CD4-positive, alpha-beta memory T cell (primary cell): ENCODE measurements at regions not wholly inside any gene's neighbourhood (a gene's known extent, or its start where the extent isn't known, plus 50 kb on each side); places are given as distances from the start of the nearest gene placed in this dataset.

ENCODE experiments used
- CTCF ChIA-PET: fragments of 350-600 bp; sonication (Branson Sonifier 250); formaldehyde crosslinking; loops from one replicate; lab custom pipeline; 2021; ENCODE audit warnings: inconsistent platforms; ENCODE audit not compliant: partially characterized antibody; lab: Charles Lee
- POLR2A ChIA-PET: fragments of 350-600 bp; sonication (Branson Sonifier 250); formaldehyde crosslinking; loops from one replicate; lab custom pipeline; 2021; ENCODE audit not compliant: partially characterized antibody; lab: Charles Lee
- DNase-seq, 5 donors: peaks; one replicate each; pipeline versions ENCODE4 v3.0.0 to v3.0.0-alpha.2; 2020 to 2022; ENCODE audit warnings: mixed read lengths in 1 of 5
- H3K27ac ChIP-seq: one replicate; pipeline ENCODE4 v1.7.0; 2013; ENCODE audit warnings: low read depth, low read length
- H3K27me3 ChIP-seq: 2 replicates; pipeline ENCODE4 v1.7.0; 2013; ENCODE audit warnings: mild to moderate bottlenecking, low read length, moderate library complexity; ENCODE audit not compliant: insufficient read depth
- H3K36me3 ChIP-seq: 2 replicates; pipeline ENCODE4 v1.7.0; 2013; ENCODE audit warnings: mild to moderate bottlenecking, low read length, moderate library complexity; ENCODE audit not compliant: insufficient read depth
- H3K4me1 ChIP-seq: 2 replicates; pipeline ENCODE4 v1.7.0; 2013; ENCODE audit warnings: mild to moderate bottlenecking, low read length, moderate library complexity; ENCODE audit not compliant: insufficient read depth
- H3K4me3 ChIP-seq, 2 donors: one replicate each; pipeline ENCODE4 v1.7.0; 2013; ENCODE audit warnings: low read length in 2 of 2, mild to moderate bottlenecking in 1 of 2
- H3K9me3 ChIP-seq, 2 donors: one replicate each; pipeline ENCODE4 v1.7.0; 2013; ENCODE audit warnings: low read length in 2 of 2, control low read depth in 1 of 2; ENCODE audit not compliant: control insufficient read depth in 1 of 2
- H3K27ac Mint-ChIP-seq, 7 donors: one replicate each; pipeline ENCODE4 v1.8.0; 2020 to 2021; ENCODE audit warnings: mixed read lengths in 7 of 7, mild to moderate bottlenecking in 6 of 7, inconsistent platforms in 3 of 7, moderate library complexity in 3 of 7
- H3K27me3 Mint-ChIP-seq, 2 donors: one replicate each; pipeline ENCODE4 v1.8.0; 2020 to 2021; ENCODE audit warnings: mixed read lengths in 2 of 2
- H3K36me3 Mint-ChIP-seq, 2 donors: one replicate each; pipeline ENCODE4 v1.8.0; 2020 to 2021; ENCODE audit warnings: mixed read lengths in 2 of 2, inconsistent platforms in 1 of 2, mild to moderate bottlenecking in 1 of 2
- H3K4me1 Mint-ChIP-seq, 4 donors: one replicate each; pipeline ENCODE4 v1.8.0; 2020 to 2021; ENCODE audit warnings: mixed read lengths in 4 of 4, mild to moderate bottlenecking in 1 of 4
- H3K4me3 Mint-ChIP-seq, 8 donors: one replicate each; pipeline ENCODE4 v1.8.0; 2020 to 2021; ENCODE audit warnings: mixed read lengths in 8 of 8, mild to moderate bottlenecking in 7 of 8, moderate library complexity in 6 of 8, inconsistent platforms in 3 of 8
- H3K9me3 Mint-ChIP-seq, 8 donors: one replicate each; pipeline ENCODE4 v1.8.0; 2020 to 2021; ENCODE audit warnings: mixed read lengths in 8 of 8, mild to moderate bottlenecking in 5 of 8, inconsistent platforms in 3 of 8, moderate library complexity in 1 of 8
- intact Hi-C: fragments of 100-400 bp; cut with micrococcal nuclease; formaldehyde crosslinking; loops from one replicate; pipeline ENCODE4 v1.15.1; 2023

GRCh38 chr3:102089239-102089638 lies 239.9 kb downstream of the NFKBIZ start:
- Histone ChIP-seq H3K4me3 (no peak overlapping the region), H3K27me3 (no peaks in the 10 kb centered on the region), H3K9me3 (no peaks in the 10 kb centered on the region), H3K4me1 (peaks cover 12% of the 10 kb centered on the region), H3K27ac (no peak overlapping the region), H3K36me3 (no peaks in the 10 kb centered on the region)
- H3K4me3 Mint-ChIP-seq = no peak overlapping the region
- no peak overlapping the region for H3K27ac Mint-ChIP-seq
- no peak for DNase-seq
- no peaks in the 10 kb centered on the region for H3K36me3 Mint-ChIP-seq
- no peaks in the 10 kb centered on the region for H3K9me3 Mint-ChIP-seq
- ChIA-PET POLR2A (no interaction called here), CTCF (no interaction called here)
- peaks cover 8 to 13% (median 10%) of the 10 kb centered on the region in 4 donors for H3K4me1 Mint-ChIP-seq
- no peaks in the 10 kb centered on the region for H3K27me3 Mint-ChIP-seq
- intact Hi-C loops = no loop called here

GRCh38 chr3:102089904-102090720 lies 240.8 kb downstream of the NFKBIZ start:
- ChIA-PET CTCF (no interaction called here), POLR2A (no interaction called here)
- H3K4me3 Mint-ChIP-seq = no peak overlapping the region
- no peaks in the 10 kb centered on the region for H3K27me3 Mint-ChIP-seq
- no peak overlapping the region for H3K4me3 ChIP-seq
- no peak overlapping the region for H3K27ac ChIP-seq
- H3K9me3 Mint-ChIP-seq = no peaks in the 10 kb centered on the region
- H3K27ac Mint-ChIP-seq = no peak overlapping the region
- DNase-seq = no peak
- peaks cover 12% of the 10 kb centered on the region for H3K4me1 ChIP-seq
- H3K36me3 Mint-ChIP-seq = no peaks in the 10 kb centered on the region
- no peaks in the 10 kb centered on the region for H3K27me3 ChIP-seq
- no peaks in the 10 kb centered on the region for H3K36me3 ChIP-seq
- H3K9me3 ChIP-seq = no peaks in the 10 kb centered on the region
- peaks cover 8 to 13% (median 10%) of the 10 kb centered on the region in 4 donors for H3K4me1 Mint-ChIP-seq
- intact Hi-C loops = no loop called here

- ChIA-PET CTCF (no interaction called here), POLR2A (no interaction called here)
- peaks cover 8 to 13% (median 10%) of the 10 kb centered on the region in 4 donors for H3K4me1 Mint-ChIP-seq
These were observed 241.4 kb downstream of the NFKBIZ start for GRCh38 chr3:102090721-102091045.

GRCh38 chr3:102091358-102091757 lies 242.0 kb downstream of the NFKBIZ start:
- Histone ChIP-seq H3K27me3 (no peaks in the 10 kb centered on the region), H3K9me3 (no peaks in the 10 kb centered on the region), H3K27ac (no peak overlapping the region), H3K4me3 (no peak overlapping the region), H3K36me3 (no peaks in the 10 kb centered on the region), H3K4me1 (peaks cover 12% of the 10 kb centered on the region)
- H3K27ac Mint-ChIP-seq = no peak overlapping the region
- no peak overlapping the region for H3K4me3 Mint-ChIP-seq
- DNase-seq = no peak
- H3K36me3 Mint-ChIP-seq = no peaks in the 10 kb centered on the region
- POLR2A ChIA-PET = no interaction called here
- H3K27me3 Mint-ChIP-seq = no peaks in the 10 kb centered on the region
- intact Hi-C loops = no loop called here
- CTCF ChIA-PET = no interaction called here
- peaks cover 8 to 13% (median 10%) of the 10 kb centered on the region in 4 donors for H3K4me1 Mint-ChIP-seq
- no peaks in the 10 kb centered on the region for H3K9me3 Mint-ChIP-seq

More at GRCh38 chr3:102090721-102091045, 241.4 kb downstream of the NFKBIZ start:
- intact Hi-C loops = no loop called here
- Histone ChIP-seq H3K27me3 (no peaks in the 10 kb centered on the region), H3K36me3 (no peaks in the 10 kb centered on the region), H3K27ac (no peak overlapping the region), H3K4me3 (no peak overlapping the region), H3K9me3 (no peaks in the 10 kb centered on the region), H3K4me1 (peaks cover 12% of the 10 kb centered on the region)
- no peak for DNase-seq
- H3K27ac Mint-ChIP-seq = no peak overlapping the region
- no peaks in the 10 kb centered on the region for H3K27me3 Mint-ChIP-seq
- no peaks in the 10 kb centered on the region for H3K36me3 Mint-ChIP-seq
- H3K4me3 Mint-ChIP-seq = no peak overlapping the region
- no peaks in the 10 kb centered on the region for H3K9me3 Mint-ChIP-seq

- Mint-ChIP-seq H3K4me3 (no peak overlapping the region), H3K4me1 (peaks cover 8 to 13% (median 10%) of the 10 kb centered on the region in 4 donors)
These were observed 243.5 kb downstream of the NFKBIZ start for GRCh38 chr3:102092617-102093466.

GRCh38 chr3:102094506-102094905 lies 245.2 kb downstream of the NFKBIZ start:
- peaks cover 8 to 13% (median 10%) of the 10 kb centered on the region in 4 donors for H3K4me1 Mint-ChIP-seq
- ChIA-PET CTCF (interaction anchor here (0.6 to 1.1 kb wide), 2 partner anchors 9 to 34 kb away, joined by 3 to 4 read pairs; no protein-coding TSS in a partner anchor), POLR2A (no interaction called here)
- no peaks in the 10 kb centered on the region for H3K9me3 ChIP-seq
- no peaks in the 10 kb centered on the region for H3K36me3 ChIP-seq
- intact Hi-C loops = no loop called here
- no peak overlapping the region for H3K27ac ChIP-seq
- no peak overlapping the region for H3K4me3 ChIP-seq
- no peak for DNase-seq
- H3K9me3 Mint-ChIP-seq = no peaks in the 10 kb centered on the region
- no peaks in the 10 kb centered on the region for H3K27me3 ChIP-seq
- H3K27me3 Mint-ChIP-seq = no peaks in the 10 kb centered on the region
- no peaks in the 10 kb centered on the region for H3K36me3 Mint-ChIP-seq
- no peak overlapping the region for H3K4me3 Mint-ChIP-seq
- peaks cover 12% of the 10 kb centered on the region for H3K4me1 ChIP-seq
- no peak overlapping the region for H3K27ac Mint-ChIP-seq

More at GRCh38 chr3:102092617-102093466, 243.5 kb downstream of the NFKBIZ start:
- peaks cover 12% of the 10 kb centered on the region for H3K4me1 ChIP-seq
- Mint-ChIP-seq H3K9me3 (no peaks in the 10 kb centered on the region), H3K27me3 (no peaks in the 10 kb centered on the region), H3K27ac (no peak overlapping the region), H3K36me3 (no peaks in the 10 kb centered on the region)
- no peak for DNase-seq
- H3K27ac ChIP-seq = no peak overlapping the region
- H3K4me3 ChIP-seq = no peak overlapping the region
- no peaks in the 10 kb centered on the region for H3K36me3 ChIP-seq
- POLR2A ChIA-PET = no interaction called here
- no peaks in the 10 kb centered on the region for H3K9me3 ChIP-seq
- CTCF ChIA-PET = interaction anchor here (0.7 kb wide), 1 partner anchor 10 kb away, joined by 3 read pairs; no protein-coding TSS in a partner anchor
- intact Hi-C loops = no loop called here
- no peaks in the 10 kb centered on the region for H3K27me3 ChIP-seq

- Histone ChIP-seq H3K27ac (no peak overlapping the region), H3K36me3 (no peaks in the 10 kb centered on the region), H3K4me3 (no peak overlapping the region), H3K9me3 (no peaks in the 10 kb centered on the region), H3K27me3 (no peaks in the 10 kb centered on the region), H3K4me1 (peaks cover 12% of the 10 kb centered on the region)
- Mint-ChIP-seq H3K36me3 (no peaks in the 10 kb centered on the region), H3K27ac (no peak overlapping the region), H3K27me3 (no peaks in the 10 kb centered on the region), H3K9me3 (no peaks in the 10 kb centered on the region), H3K4me3 (no peak overlapping the region), H3K4me1 (peaks cover 8 to 13% (median 10%) of the 10 kb centered on the region in 4 donors)
- ChIA-PET CTCF (interaction anchor here (1.2 kb wide), 1 partner anchor 134 kb away, joined by 3 read pairs; no protein-coding TSS in a partner anchor), POLR2A (no interaction called here)
- DNase-seq = no peak
- intact Hi-C loops = no loop called here
These were observed 246.1 kb downstream of the NFKBIZ start for GRCh38 chr3:102095383-102095782.
